ENCODE measurements at regions not wholly inside any gene's neighbourhood (a gene's known extent, or its start where the extent isn't known, plus 50 kb on each side); places are given as distances from the start of the nearest gene placed in this dataset.
"Not testable (repeated sequence)": the region's sequence is repeated elsewhere in the genome, so short reads cannot be mapped to it uniquely, and the experiment has no call there.

- no peak for DNase-seq
These were observed 379.1 kb downstream of the PSAT1 start for GRCh38 chr9:78676009-78676408.

DNA sequence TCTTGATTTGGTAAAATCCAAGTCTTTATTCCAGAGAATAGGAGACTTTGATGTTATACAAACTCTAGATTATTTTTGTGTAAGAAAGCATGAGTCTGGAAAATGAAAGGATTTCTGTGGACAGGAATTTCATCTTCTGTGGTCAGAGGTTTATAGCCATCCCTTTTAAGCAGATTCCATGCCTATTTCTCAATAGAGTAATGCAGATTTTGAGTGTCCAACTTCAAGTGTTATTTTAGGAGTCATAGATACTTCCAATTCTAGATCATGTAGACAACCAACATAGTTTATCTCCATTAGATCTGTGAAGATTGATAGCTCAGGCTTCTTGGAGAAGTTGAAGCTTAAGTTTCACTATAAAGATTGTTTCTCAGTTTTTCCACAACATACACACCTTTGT is 379.7 kb downstream of the PSAT1 start:
- DNase-seq = no peak

- DNase-seq = no peak
These were observed 380.4 kb downstream of the PSAT1 start for GRCh38 chr9:78677326-78677725.

DNA sequence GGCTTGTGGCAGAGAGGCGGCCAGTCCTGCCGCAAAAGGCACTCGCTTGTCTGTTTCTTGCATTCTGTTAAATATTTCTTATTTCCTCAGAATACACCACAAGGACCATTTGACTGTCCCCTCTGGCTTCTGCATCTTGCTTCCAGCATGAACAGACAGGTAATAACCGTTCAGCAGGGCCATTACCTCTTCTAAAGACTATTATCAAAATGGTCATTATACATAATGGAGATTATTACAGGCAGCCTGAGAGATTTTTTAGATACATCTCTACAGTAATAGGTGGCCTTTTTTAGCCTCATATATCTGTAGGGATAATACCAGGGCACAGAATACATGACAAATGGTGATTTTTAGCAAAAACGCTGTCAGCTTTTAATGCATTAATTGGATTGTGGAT is 382.0 kb downstream of the PSAT1 start:
- DNase-seq = no peak

GRCh38 chr9:78680196-78680595 is 383.3 kb downstream of the PSAT1 start:
- DNase-seq = no peak

- DNase-seq = no peak
These were observed 385.3 kb downstream of the PSAT1 start for GRCh38 chr9:78682216-78682615.

- DNase-seq = no peak
These were observed 388.5 kb downstream of the PSAT1 start for GRCh38 chr9:78685471-78685870.

GRCh38 chr9:78688796-78689195 is 391.9 kb downstream of the PSAT1 start:
- DNase-seq = no peak

GRCh38 chr9:78691542-78691941 is 394.6 kb downstream of the PSAT1 start:
- no peak for DNase-seq

- DNase-seq = no peak
These were observed 395.9 kb downstream of the PSAT1 start for GRCh38 chr9:78692871-78693270.

DNA sequence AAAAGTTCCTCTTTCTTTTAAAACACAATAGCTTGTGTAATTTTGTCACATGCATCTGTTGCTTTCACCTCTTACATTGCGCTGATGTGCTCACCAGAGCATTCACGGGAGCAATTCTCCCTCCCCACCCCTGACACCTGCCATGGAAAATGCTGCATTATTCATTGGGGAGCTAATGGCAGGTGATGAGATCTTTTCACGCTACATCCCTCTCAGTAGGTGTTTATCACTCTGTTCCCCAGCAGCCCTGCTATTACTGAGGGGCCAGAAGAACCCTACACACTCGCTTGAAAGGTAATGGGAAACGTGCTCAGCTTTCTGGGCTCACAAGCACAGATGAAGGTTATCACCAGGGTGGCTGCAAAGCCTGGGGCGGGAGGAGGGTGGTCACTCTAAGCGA is 398.0 kb downstream of the PSAT1 start:
- DNase-seq = peak; percentile 58

- DNase-seq = peak; percentile 78
These were observed 398.6 kb downstream of the PSAT1 start for GRCh38 chr9:78695519-78695918.

DNA sequence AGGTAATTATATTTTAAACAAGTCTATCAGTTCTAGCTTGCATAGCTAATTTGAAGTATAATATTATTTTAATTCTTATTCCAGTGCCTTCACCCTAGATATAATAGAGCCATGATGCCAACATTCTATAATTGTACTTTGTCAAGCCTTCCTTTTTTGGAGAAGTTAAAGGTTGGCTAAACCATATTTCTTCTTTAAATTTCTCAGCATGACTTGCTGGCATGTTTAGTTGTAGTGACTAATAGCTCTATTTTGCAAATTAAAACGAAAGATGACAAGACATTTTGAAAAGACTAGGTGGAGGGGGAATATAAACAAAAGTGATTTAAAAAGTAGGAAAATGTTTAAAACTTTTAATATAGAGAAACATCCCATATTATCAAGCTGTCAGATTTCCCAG is 400.7 kb downstream of the PSAT1 start:
- no peak for DNase-seq

- DNase-seq = no peak
These were observed 401.4 kb downstream of the PSAT1 start for GRCh38 chr9:78698371-78698770.

- not testable (repeated sequence) for DNase-seq
These were observed 402.3 kb downstream of the PSAT1 start for GRCh38 chr9:78699217-78699616.

- DNase-seq = not testable (repeated sequence)
These were observed 407.2 kb downstream of the PSAT1 start for GRCh38 chr9:78704153-78704552.

DNA sequence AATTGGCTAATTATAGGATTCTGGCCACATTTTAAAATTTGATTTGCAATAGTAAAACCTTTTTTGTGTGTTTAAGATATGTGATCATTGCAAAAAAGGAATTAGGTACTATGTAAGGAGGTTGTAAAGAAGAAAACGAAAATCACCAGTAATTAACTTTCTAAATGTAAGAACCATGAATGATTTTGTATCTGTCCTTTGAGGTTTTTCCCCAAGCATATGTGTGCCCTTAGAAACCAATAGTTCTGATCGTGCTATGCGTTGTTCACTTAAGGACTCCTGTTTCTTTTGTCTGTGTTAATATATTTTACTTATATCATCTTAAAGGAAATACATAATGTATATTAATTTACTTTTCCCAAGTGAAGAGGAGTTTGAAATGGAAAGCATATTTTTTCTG is 410.2 kb downstream of the PSAT1 start:
- DNase-seq = no peak

DNA sequence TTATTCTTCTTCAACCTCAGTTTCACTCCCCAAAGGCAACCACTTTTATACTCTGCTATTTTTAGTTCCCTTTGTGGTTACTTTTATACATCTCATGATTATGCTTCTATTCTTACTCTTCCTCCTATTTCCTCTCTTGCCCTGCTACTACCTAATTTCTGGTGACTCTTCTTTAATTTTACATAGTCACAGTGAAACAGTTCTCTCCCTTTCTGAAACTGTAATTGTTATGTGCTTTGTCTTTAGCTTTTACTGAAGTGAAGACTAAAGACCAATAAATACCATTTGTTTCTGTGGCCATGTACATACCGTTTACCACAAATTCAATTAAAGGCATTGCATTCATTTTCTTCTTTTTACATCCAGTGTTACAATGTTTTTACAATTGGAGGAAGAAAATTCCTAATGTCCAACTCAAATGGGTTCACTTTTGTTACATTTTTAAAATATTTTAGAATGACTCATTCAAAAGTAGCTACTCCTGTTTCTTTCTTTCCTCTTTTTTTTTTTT is 410.6 kb downstream of the PSAT1 start:
- no peak for DNase-seq

DNA sequence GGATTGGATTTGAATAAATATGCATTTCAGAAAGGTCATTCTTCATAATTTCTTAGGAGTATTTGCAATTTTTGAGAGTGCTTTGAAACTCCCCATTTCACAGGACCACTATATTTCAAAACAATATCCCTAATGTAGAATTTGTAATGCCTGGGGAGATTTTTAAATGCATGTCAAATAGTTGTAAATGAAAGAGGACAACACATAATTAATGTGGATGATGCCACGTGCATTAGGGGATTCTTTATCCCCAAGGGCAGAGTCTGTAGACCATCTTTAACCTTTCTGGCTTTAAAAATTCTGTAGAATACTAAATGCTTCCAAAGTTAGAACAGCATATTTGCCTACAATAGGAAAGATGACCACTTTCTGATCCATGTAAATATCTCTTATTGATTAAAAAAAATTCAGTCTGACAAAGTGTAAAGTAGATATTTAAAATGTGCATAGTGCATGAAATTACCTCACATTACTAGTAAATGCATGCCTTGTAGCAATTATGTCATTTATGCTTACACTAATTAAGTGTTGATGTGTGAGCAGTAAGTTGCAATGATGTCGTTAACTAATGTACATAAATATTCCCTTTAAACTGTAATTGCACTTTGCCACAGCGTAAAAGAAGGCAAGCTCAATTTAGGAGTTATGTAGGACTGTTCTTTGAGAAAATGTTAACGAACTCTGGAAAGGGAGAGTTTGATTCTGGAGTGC is 416.1 kb downstream of the PSAT1 start:
- DNase-seq = no peak

GRCh38 chr9:78713614-78714405 is 416.9 kb downstream of the PSAT1 start:
- DNase-seq = no peak

GRCh38 chr9:78714576-78714975 is 417.7 kb downstream of the PSAT1 start:
- no peak for DNase-seq

DNA sequence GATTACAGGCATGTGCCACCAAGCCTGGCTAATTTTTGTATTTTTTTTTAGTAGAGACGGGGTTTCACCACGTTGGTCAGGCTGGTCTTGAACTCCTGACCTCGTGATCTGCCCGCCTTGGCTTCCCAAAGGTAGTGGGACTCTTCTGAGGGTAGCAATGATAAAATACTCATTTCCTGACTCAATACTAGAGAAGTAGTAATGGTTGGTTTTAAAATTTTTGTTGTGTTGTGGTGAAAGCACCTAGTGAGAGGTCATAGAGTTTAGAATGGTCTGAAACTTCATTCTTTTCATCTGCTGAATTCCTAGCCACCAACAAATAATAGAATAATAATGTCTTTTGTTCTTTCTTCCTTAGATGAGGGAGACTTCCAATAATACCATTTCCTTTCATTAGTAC is 422.1 kb downstream of the PSAT1 start:
- DNase-seq = not testable (repeated sequence)

- no peak for DNase-seq
These were observed 428.0 kb downstream of the PSAT1 start for GRCh38 chr9:78724896-78725295.

DNA sequence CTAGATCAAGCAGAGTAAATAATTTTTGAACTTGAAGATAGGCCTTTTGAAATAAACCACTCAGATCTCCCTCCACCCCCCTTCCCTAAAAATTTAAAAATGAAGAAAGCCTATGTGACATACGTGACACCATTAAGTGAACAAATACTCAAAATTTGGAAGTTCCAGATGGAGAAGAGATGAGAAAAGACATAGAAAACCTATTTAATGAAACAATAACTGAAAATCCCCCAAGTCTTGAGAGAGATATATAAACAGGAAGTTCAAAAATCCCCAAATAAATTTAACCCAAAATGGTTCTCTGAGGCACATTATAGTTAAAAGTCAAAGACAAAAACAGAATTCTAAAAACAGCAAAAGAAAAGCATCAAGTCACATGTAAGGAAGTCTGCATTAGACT is 428.6 kb downstream of the PSAT1 start:
- no peak for DNase-seq
